ENCODE measurements at regions not wholly inside any gene's neighbourhood (a gene's known extent, or its start where the extent isn't known, plus 50 kb on each side); places are given as distances from the start of the nearest gene placed in this dataset.
"Not testable (repeated sequence)": the region's sequence is repeated elsewhere in the genome, so short reads cannot be mapped to it uniquely, and the experiment has no call there.

DNA sequence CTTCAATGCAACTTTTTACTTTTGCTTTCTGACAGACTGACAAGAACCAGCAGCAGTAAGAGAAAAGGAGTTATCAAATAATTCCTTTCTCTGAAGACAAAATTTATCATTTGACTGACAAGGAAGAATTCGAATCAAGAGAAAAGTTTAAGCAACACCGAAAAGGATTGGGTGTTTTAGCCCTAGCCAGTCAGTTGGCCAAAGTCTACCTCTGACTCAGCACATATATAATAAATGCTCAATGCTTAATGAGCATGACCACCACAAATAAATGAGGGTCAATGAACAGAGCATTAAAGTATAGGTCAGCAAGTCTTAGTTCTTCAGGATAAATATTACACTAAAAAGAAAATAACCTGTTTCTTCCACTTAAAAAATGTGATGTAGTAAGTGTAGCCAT, 1603.5 kb upstream of the C9orf72 start:
- no peaks in the 10 kb centered on the region for H3K4me1 ChIP-seq
- H3K27me3 ChIP-seq, result no peaks in the 10 kb centered on the region
- TF ChIP-seq, protein P1, sequence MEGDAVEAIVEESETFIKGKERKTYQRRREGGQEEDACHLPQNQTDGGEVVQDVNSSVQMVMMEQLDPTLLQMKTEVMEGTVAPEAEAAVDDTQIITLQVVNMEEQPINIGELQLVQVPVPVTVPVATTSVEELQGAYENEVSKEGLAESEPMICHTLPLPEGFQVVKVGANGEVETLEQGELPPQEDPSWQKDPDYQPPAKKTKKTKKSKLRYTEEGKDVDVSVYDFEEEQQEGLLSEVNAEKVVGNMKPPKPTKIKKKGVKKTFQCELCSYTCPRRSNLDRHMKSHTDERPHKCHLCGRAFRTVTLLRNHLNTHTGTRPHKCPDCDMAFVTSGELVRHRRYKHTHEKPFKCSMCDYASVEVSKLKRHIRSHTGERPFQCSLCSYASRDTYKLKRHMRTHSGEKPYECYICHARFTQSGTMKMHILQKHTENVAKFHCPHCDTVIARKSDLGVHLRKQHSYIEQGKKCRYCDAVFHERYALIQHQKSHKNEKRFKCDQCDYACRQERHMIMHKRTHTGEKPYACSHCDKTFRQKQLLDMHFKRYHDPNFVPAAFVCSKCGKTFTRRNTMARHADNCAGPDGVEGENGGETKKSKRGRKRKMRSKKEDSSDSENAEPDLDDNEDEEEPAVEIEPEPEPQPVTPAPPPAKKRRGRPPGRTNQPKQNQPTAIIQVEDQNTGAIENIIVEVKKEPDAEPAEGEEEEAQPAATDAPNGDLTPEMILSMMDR (IDR thresholded peaks at IDR 0.05), result no peak
- intact Hi-C loops (cut with DNase I), result no loop called here
- H3K9ac ChIP-seq (ENCODE audit: low read depth in 2 of 2, low read length in 2 of 2), result no peak overlapping the region
- H3K4me3 ChIP-seq, result no peak overlapping the region
- no peak overlapping the region for H3K27ac ChIP-seq
- H3K9me3 ChIP-seq, result no peaks in the 10 kb centered on the region
- H3K36me3 ChIP-seq, result no peaks in the 10 kb centered on the region
- DNase-seq, result no peak

- TF ChIP-seq, protein P1 (IDR thresholded peaks at IDR 0.05), result no peak
- H3K27me3 ChIP-seq, result no peaks in the 10 kb centered on the region
Observed at GRCh38 chr9:29183971-29184370, 1610.7 kb upstream of the C9orf72 start.

DNA sequence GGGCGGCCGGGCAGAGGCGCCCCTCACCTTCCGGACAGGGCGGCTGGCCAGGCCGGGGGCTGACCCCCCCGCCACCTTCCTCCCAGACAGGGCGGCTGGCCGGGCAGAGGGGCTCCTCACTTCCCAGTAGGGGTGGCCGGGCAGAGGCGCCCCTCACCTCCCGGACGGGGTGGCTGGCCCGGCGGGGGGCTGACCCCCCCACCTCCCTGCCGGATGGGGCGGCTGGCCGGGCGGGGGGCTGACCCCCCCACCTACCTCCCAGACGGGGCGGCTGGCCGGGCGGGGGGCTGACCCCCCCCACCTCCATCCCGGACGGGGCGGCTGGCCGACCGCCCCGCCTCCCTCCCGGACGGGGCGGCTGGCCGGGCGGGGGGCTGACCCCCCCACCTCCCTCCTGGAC, 1615.5 kb upstream of the C9orf72 start:
- H3K27me3 ChIP-seq; H3K9me3 ChIP-seq; H3K36me3 ChIP-seq; H3K4me1 ChIP-seq; H3K27ac ChIP-seq; DNase-seq; H3K9ac ChIP-seq (ENCODE audit: low read depth in 2 of 2, low read length in 2 of 2); intact Hi-C loops (cut with DNase I); H3K4me3 ChIP-seq: not testable (repeated sequence)

More at GRCh38 chr9:29183971-29184370, 1610.7 kb upstream of the C9orf72 start:
- intact Hi-C loops (cut with DNase I), result no loop called here
- no peak for DNase-seq
- Histone ChIP-seq H3K27ac (no peak overlapping the region), H3K4me3 (no peak overlapping the region), H3K9ac (ENCODE audit: low read depth in 2 of 2, low read length in 2 of 2) (no peak overlapping the region), H3K36me3 (no peaks in the 10 kb centered on the region), H3K9me3 (no peaks in the 10 kb centered on the region), H3K4me1 (no peaks in the 10 kb centered on the region)

- H3K4me3 ChIP-seq; H3K9me3 ChIP-seq; H3K9ac ChIP-seq (ENCODE audit: low read depth in 2 of 2, low read length in 2 of 2); intact Hi-C loops (cut with DNase I); H3K4me1 ChIP-seq; H3K36me3 ChIP-seq; H3K27ac ChIP-seq; DNase-seq; H3K27me3 ChIP-seq: not testable (repeated sequence)
Observed at GRCh38 chr9:29189221-29189620, 1615.9 kb upstream of the C9orf72 start.

DNA sequence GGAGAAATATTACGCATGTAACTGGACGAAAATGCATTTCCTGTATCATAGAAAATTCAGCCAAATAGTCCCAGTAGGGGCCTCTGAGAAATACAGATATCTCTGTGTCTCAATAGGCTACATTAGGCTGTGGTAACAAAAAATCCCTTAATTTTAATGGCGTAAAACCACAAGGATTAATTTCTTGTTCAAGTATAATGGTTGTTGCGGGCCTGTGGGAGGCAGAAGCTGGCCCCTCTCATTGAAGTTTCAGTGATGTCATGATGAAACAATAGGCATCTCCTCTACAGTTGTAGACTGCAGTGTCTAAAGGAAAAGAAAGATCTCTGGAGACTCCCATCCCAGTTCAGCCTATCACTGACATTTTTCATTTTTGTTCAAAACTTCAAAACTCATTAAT, 1625.6 kb upstream of the C9orf72 start:
- Histone ChIP-seq H3K4me1 (no peaks in the 10 kb centered on the region), H3K9ac (ENCODE audit: low read depth in 2 of 2, low read length in 2 of 2) (no peak overlapping the region), H3K27ac (no peak overlapping the region), H3K9me3 (no peaks in the 10 kb centered on the region), H3K27me3 (no peaks in the 10 kb centered on the region), H3K4me3 (no peak overlapping the region), H3K36me3 (no peaks in the 10 kb centered on the region)
- intact Hi-C loops (cut with DNase I), result no loop called here
- DNase-seq, result no peak
- TF ChIP-seq, protein P1 (IDR thresholded peaks at IDR 0.05), result no peak

- H3K36me3 ChIP-seq, result no peaks in the 10 kb centered on the region
- no peak overlapping the region for H3K9ac ChIP-seq (ENCODE audit: low read depth in 2 of 2, low read length in 2 of 2)
- H3K4me1 ChIP-seq, result no peaks in the 10 kb centered on the region
- intact Hi-C loops (cut with DNase I), result no loop called here
- H3K27ac ChIP-seq, result no peak overlapping the region
- TF ChIP-seq, protein P1 (IDR thresholded peaks at IDR 0.05), result no peak
- no peaks in the 10 kb centered on the region for H3K9me3 ChIP-seq
- H3K4me3 ChIP-seq, result no peak overlapping the region
- DNase-seq, result no peak
- H3K27me3 ChIP-seq, result no peaks in the 10 kb centered on the region
Observed at GRCh38 chr9:29199975-29200374, 1626.7 kb upstream of the C9orf72 start.

DNA sequence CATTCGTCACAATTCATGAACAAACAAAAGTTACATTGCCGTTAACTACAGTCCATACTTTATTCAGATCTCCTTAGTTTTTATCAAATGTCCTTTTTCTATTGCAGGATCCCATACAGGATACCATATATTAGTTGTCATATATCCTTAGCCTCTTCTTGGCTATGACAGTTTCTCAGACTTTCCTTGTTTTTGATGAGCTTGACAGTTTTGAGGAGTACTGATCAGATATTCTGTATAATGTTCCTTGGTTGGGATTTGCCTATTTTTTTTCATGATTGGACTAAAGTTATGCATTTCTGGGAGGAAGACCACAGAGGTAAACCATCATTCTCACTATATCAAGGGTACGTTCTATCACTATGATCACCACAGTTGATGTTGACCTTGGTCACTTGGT, 1627.4 kb upstream of the C9orf72 start:
- H3K4me1 ChIP-seq, result no peaks in the 10 kb centered on the region
- no peak for DNase-seq
- no peaks in the 10 kb centered on the region for H3K36me3 ChIP-seq
- H3K27ac ChIP-seq, result no peak overlapping the region
- no peak overlapping the region for H3K9ac ChIP-seq (ENCODE audit: low read depth in 2 of 2, low read length in 2 of 2)
- TF ChIP-seq, protein P1 (IDR thresholded peaks at IDR 0.05), result no peak
- no peaks in the 10 kb centered on the region for H3K9me3 ChIP-seq
- intact Hi-C loops (cut with DNase I), result no loop called here
- no peaks in the 10 kb centered on the region for H3K27me3 ChIP-seq
- no peak overlapping the region for H3K4me3 ChIP-seq
